Stomach (tissue), 4 donors: ENCODE measurements at regions not wholly inside any gene's neighbourhood (a gene's known extent, or its start where the extent isn't known, plus 50 kb on each side); places are given as distances from the start of the nearest gene placed in this dataset.

Source experiments
- POLR2A ChIP-seq, 4 donors: fragments of 450-650 bp; IDR thresholded peaks; one replicate each; pipeline ENCODE4 v1.6.1; 2016; ENCODE audit warnings: antibody characterized with exemption in 4 of 4, control low read depth in 2 of 4, mild to moderate bottlenecking in 1 of 4, moderate library complexity in 1 of 4
- TF ChIP-seq, protein P1 (sequence below), 7 experiments: fragments of 450-650 bp in 4 of 7; fragments of 200-600 bp in 3 of 7; sonication (generic) in 3 of 7; IDR thresholded peaks; one replicate each; pipeline ENCODE4 v1.5.1; 2016 to 2019; ENCODE audit warnings: antibody characterized with exemption in 7 of 7, control low read depth in 2 of 7, mild to moderate bottlenecking in 1 of 7

DNA sequence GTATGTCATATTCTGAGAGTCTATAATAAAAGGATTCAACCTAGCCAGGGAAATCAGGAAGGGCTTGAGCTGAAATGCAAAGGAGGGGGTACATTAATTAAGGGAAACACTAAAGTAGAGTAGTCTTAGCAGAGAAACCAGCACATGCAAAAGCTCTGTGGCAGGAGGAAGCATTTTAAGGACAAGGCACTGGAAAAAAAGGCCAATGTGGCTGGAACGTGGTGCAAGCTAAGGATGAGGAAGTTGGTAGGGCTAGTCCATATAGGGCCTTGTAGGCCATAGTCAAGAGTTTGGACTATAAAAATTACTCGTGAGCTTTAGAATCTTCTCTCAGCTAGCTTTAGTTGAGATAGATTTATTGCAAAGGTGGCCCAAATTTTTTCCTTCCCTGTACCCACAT is 75.2 kb upstream of the TOP1 start:
- no peak for TF ChIP-seq POLR2A (IDR thresholded peaks at IDR 0.05)
- TF ChIP-seq, protein P1, sequence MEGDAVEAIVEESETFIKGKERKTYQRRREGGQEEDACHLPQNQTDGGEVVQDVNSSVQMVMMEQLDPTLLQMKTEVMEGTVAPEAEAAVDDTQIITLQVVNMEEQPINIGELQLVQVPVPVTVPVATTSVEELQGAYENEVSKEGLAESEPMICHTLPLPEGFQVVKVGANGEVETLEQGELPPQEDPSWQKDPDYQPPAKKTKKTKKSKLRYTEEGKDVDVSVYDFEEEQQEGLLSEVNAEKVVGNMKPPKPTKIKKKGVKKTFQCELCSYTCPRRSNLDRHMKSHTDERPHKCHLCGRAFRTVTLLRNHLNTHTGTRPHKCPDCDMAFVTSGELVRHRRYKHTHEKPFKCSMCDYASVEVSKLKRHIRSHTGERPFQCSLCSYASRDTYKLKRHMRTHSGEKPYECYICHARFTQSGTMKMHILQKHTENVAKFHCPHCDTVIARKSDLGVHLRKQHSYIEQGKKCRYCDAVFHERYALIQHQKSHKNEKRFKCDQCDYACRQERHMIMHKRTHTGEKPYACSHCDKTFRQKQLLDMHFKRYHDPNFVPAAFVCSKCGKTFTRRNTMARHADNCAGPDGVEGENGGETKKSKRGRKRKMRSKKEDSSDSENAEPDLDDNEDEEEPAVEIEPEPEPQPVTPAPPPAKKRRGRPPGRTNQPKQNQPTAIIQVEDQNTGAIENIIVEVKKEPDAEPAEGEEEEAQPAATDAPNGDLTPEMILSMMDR (IDR thresholded peaks at IDR 0.05) = no peak
